ENCODE measurements at regions not wholly inside any gene's neighbourhood (a gene's known extent, or its start where the extent isn't known, plus 50 kb on each side); places are given as distances from the start of the nearest gene placed in this dataset.

- DNase-seq (ENCODE audit: low read depth): no peak
Measured at GRCh38 chr20:40959325-40960092, 69.1 kb upstream of the TOP1 start.

- no peak for DNase-seq (ENCODE audit: low read depth)
Measured at GRCh38 chr20:40960101-40960500, 68.5 kb upstream of the TOP1 start.

- DNase-seq (ENCODE audit: low read depth): no peak
Measured at GRCh38 chr20:40960521-40960956, 68.1 kb upstream of the TOP1 start.

GRCh38 chr20:40961176-40961575 is 67.4 kb upstream of the TOP1 start:
- no peak for DNase-seq (ENCODE audit: low read depth)

- no peak for DNase-seq (ENCODE audit: low read depth)
Measured at GRCh38 chr20:40961686-40962640, 66.7 kb upstream of the TOP1 start.

- peak; percentile 47 for DNase-seq (ENCODE audit: low read depth)
Measured at GRCh38 chr20:40962733-40963504, 65.7 kb upstream of the TOP1 start.

GRCh38 chr20:40963505-40963845 is 65.1 kb upstream of the TOP1 start:
- no peak for DNase-seq (ENCODE audit: low read depth)

- DNase-seq (ENCODE audit: low read depth): no peak
Measured at GRCh38 chr20:40965671-40966070, 63.0 kb upstream of the TOP1 start.

GRCh38 chr20:40966103-40966502 is 62.5 kb upstream of the TOP1 start:
- DNase-seq (ENCODE audit: low read depth): no peak

GRCh38 chr20:40966516-40967185 is 62.0 kb upstream of the TOP1 start:
- no peak for DNase-seq (ENCODE audit: low read depth)

- no peak for DNase-seq (ENCODE audit: low read depth)
Measured at GRCh38 chr20:40967700-40968099, 60.9 kb upstream of the TOP1 start.

- peak; percentile 68 for DNase-seq (ENCODE audit: low read depth)
Measured at GRCh38 chr20:40968816-40969562, 59.6 kb upstream of the TOP1 start.

GRCh38 chr20:40970218-40970617 is 58.4 kb upstream of the TOP1 start:
- DNase-seq (ENCODE audit: low read depth): no peak

- DNase-seq (ENCODE audit: low read depth): no peak
Measured at GRCh38 chr20:40977218-40977617, 51.4 kb upstream of the TOP1 start.

GRCh38 chr20:40978761-40979160 is 49.9 kb upstream of the TOP1 start:
- DNase-seq (ENCODE audit: low read depth): no peak
